GM18519 (cell line): ENCODE measurements at regions not wholly inside any gene's neighbourhood (a gene's known extent, or its start where the extent isn't known, plus 50 kb on each side); places are given as distances from the start of the nearest gene placed in this dataset.

ENCODE experiments used
- ATAC-seq: cut with Tn5 transposase; IDR thresholded peaks from one replicate; pipeline ENCODE4 v1.9.1; 2021; ENCODE audit warnings: mild to moderate bottlenecking, moderate library complexity; ENCODE audit not compliant: unreplicated experiment, low FRiP score

DNA sequence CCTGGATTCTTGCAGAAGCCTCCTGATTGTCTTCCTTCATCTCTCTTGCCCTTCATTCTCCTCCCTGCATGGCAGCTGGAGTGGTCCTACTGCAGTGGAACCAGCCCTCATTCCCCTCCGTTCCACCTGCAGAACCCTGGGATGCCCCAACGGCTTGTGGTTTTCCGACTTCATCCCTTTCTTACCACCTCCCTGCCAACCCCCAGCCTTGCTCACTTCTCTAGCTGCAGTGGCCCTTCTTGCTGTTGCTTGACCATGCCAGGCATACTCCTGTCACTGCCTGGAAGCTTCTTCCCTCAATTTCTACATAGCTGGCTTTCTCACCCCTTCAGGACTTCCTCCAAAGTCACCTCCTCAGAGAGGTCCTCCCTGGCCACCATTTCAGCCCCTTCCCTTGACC, 123.3 kb downstream of the BEGAIN start:
- no peak for ATAC-seq

- no peak for ATAC-seq
Measured at GRCh38 chr14:100466111-100466856, 120.9 kb downstream of the BEGAIN start.

GRCh38 chr14:100467046-100467750, 120.0 kb downstream of the BEGAIN start:
- ATAC-seq, result no peak

- ATAC-seq, result no peak
Measured at GRCh38 chr14:100467939-100468338, 119.3 kb downstream of the BEGAIN start.

GRCh38 chr14:100468557-100468956, 118.7 kb downstream of the BEGAIN start:
- no peak for ATAC-seq

DNA sequence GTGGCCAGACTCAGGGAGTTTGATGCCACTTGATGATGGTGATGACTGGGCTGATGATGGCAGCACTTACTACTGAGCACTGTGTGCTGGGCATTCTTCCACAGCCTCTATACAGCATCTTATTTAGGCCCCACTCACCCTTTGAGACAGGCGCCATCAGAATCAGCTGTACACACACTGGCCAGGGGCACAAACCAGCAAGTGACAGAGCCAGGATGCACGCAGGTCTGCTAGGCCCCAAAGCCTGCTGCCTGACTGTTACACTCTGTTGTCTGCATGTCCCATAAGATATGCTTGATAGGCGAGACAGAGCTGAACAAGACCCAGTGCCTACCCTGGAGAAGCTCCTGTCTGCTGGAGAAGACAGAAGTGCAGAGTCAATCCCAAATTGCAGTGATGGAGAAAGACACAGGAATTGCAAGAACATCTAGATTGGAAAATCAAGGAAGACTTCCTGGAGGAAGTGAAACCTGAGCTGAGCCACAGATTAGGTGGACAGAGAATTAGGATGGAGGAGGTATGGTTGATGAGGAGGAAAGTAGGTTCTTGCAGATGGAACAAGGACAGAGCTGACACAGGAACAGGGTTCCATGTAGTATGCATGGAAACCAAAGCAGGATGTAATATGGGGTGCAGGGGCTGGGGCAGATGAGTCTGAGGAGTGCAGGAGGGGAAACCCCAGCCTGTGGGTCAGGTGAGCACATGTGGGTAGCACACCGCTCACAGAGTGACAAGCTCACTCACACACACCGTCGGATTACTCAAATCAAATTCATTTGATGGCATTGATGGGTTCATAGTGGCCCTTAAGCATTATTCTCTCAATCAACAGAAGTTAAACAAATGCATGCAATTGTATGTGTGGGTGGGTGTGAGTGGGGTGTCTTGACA, 117.3 kb downstream of the BEGAIN start:
- ATAC-seq, result no peak

DNA sequence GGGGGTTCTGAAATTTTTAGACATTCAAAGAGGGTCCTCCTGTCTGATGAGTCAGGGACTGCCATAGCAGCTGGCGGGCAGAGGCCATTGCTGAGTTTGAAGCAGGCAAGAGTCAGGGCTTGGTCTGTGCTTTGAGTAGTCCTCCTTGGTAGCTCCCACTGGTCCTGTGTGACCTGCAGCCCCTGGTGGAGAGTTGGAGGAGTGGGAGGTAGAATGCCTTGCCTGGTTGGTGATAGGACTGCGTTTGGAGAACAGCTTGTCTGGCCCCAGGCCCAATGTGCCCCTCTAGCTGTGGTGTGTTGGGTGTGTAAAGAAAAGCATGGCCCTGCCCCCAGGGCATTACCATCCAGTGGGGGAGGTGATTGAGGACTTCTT, 116.7 kb downstream of the BEGAIN start:
- no peak for ATAC-seq

DNA sequence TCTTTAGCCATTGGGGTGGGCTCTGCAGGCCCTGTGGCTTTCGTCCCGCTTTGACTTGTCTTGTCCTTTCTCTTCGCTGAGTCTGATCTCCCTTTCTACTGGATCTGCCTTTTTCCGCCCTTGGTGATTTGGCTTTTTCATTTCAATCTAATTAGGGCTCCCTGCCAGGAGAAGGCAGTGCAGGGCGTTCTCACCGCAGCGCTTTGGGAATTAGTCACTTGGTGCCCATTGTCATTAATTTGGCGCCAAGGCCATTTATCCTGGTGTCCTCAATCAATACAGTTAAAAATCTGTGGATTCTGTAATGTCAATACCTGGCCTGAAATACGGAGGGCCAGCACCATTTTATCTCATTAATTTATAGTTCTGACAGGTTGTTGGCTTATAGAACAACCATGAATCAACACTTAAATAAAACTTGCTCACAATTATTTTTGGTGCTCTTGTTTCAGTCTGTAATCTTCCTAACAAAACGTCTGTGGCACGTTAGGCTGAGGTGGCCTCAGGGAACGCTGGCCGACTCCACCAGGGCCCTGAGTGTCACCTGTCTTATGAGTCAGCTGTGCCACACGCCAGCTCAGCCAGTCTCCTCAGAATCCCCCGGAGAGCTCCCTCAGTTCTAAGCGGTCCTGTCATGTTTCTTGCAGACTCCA, 115.7 kb downstream of the BEGAIN start:
- no peak for ATAC-seq

- no peak for ATAC-seq
Measured at GRCh38 chr14:100472094-100472455, 115.1 kb downstream of the BEGAIN start.

DNA sequence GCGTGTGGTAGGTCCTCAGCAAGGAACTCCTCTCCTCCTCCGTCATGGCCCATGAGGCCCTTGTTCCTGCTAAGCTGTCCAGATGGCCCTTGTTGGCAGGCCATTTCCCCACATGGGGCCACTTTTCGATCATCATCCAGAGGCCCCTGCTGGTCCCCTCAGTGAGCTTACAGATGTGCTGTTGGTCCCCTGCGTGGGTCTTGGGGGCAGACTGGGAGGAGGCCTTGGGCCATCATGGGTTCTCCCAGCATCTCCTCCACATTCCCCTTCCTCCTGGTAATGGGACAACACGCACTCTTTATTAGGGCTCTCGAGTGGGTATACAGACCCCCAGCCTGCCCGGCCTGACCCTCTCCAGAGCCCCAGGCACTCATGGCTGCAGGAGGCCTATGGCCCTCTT, 114.7 kb downstream of the BEGAIN start:
- no peak for ATAC-seq

GRCh38 chr14:100473249-100473648, 114.0 kb downstream of the BEGAIN start:
- no peak for ATAC-seq

- ATAC-seq, result no peak
Measured at GRCh38 chr14:100474196-100474595, 113.0 kb downstream of the BEGAIN start.

DNA sequence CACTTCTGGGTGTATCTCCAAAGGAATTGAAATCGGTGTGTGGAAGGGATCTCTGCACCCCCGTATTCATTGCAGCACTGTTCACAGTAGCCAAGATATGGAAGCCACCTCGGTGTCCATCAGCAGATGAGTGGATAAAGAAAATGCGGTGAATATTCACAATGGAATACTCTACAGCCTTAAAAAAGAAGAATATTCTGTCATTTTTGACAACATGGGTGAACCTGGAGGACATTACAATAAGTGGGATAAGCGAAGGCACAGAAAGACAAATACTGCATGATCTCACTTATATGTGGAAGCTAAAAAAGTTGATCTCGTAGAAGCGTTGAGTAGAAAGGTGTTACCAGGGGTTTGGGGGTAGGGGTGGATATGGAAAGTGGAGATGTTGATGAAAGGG, 111.9 kb downstream of the BEGAIN start:
- ATAC-seq, result no peak

GRCh38 chr14:100476012-100476822, 111.0 kb downstream of the BEGAIN start:
- ATAC-seq, result no peak

GRCh38 chr14:100484531-100485267, 102.5 kb downstream of the BEGAIN start:
- ATAC-seq, result no peak

DNA sequence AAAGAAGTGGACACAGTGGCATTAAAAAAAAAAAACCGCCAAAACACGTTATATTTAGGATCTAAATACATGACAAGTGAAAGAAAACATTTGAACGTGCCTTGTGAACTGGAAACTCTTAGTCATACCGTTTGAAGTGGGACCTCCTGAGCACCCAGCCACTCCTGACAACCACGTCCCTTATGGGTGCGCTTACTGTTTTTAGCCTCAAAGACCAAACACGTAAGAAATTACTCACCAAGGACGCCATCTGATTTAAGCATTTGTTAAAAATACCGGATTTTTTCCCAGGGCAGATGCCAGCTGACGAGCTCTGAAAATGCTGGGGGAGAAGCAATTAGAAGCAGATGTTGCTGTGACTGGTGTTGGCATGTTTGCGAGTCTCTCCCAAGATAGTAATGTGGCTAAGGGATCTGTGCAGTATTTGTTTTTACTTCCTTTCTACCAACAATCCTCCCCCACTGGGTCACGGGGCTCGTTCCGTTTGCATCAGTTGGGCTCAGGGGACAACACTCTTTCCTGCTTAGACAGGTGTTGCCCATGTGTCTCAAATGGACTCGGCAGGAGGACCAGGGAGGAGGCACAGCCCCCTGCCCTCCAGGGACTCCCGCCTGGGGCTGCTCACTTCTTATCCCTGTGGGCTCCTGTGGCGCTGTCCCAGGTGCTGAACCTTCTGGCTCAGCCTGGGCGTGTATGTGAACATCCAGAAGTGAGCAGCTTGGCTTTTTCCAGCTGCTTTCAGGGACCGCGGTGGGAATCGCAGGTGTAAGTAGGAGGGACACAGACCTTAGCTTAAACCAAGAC, 101.0 kb downstream of the BEGAIN start:
- ATAC-seq, result peak; percentile 37
